ENCODE measurements at regions not wholly inside any gene's neighbourhood (a gene's known extent, or its start where the extent isn't known, plus 50 kb on each side); places are given as distances from the start of the nearest gene placed in this dataset.
A peak's percentile ranks its signal among the peaks of the same experiment; 100 is the strongest.

GRCh38 chr12:93127107-93127560 is 198.0 kb upstream of the EEA1 start:
- peak overlapping the region; percentile 29 for H3K27ac ChIP-seq
- DNase-seq (ENCODE audit: low read depth, low spot score), result no peak

- DNase-seq (ENCODE audit: low read depth, low spot score), result peak; percentile 61
- H3K27ac ChIP-seq, result peak overlapping the region; percentile 29
Measured at GRCh38 chr12:93127582-93128331, 198.7 kb upstream of the EEA1 start.

- DNase-seq (ENCODE audit: low read depth, low spot score), result no peak
- H3K27ac ChIP-seq, result peak overlapping the region; percentile 29
Measured at GRCh38 chr12:93128332-93128707, 199.2 kb upstream of the EEA1 start.

- no peak overlapping the region for H3K27ac ChIP-seq
- no peak for DNase-seq (ENCODE audit: low read depth, low spot score)
Measured at GRCh38 chr12:93130366-93131054, 201.4 kb upstream of the EEA1 start.

- H3K27ac ChIP-seq, result no peak overlapping the region
- no peak for DNase-seq (ENCODE audit: low read depth, low spot score)
Measured at GRCh38 chr12:93133361-93133760, 204.3 kb upstream of the EEA1 start.

- no peak overlapping the region for H3K27ac ChIP-seq
- DNase-seq (ENCODE audit: low read depth, low spot score), result no peak
Measured at GRCh38 chr12:93134175-93134890, 205.2 kb upstream of the EEA1 start.

GRCh38 chr12:93134893-93135285 is 205.8 kb upstream of the EEA1 start:
- no peak for DNase-seq (ENCODE audit: low read depth, low spot score)
- H3K27ac ChIP-seq, result peak overlapping the region; percentile 44

GRCh38 chr12:93135286-93136239 is 206.5 kb upstream of the EEA1 start:
- peak overlapping the region; percentile 44 for H3K27ac ChIP-seq
- no peak for DNase-seq (ENCODE audit: low read depth, low spot score)

- no peak for DNase-seq (ENCODE audit: low read depth, low spot score)
- no peak overlapping the region for H3K27ac ChIP-seq
Measured at GRCh38 chr12:93136253-93137055, 207.4 kb upstream of the EEA1 start.

GRCh38 chr12:93137656-93138612 is 208.8 kb upstream of the EEA1 start:
- peak; percentile 94 for DNase-seq (ENCODE audit: low read depth, low spot score)
- peak overlapping the region; percentile 68 for H3K27ac ChIP-seq

GRCh38 chr12:93139028-93139665 is 210.1 kb upstream of the EEA1 start:
- no peak for DNase-seq (ENCODE audit: low read depth, low spot score)
- no peak overlapping the region for H3K27ac ChIP-seq

GRCh38 chr12:93140325-93140724 is 211.2 kb upstream of the EEA1 start:
- no peak overlapping the region for H3K27ac ChIP-seq
- DNase-seq (ENCODE audit: low read depth, low spot score), result no peak

- no peak for DNase-seq (ENCODE audit: low read depth, low spot score)
- H3K27ac ChIP-seq, result no peak overlapping the region
Measured at GRCh38 chr12:93140801-93141200, 211.7 kb upstream of the EEA1 start.

GRCh38 chr12:93142881-93143280 is 213.8 kb upstream of the EEA1 start:
- DNase-seq (ENCODE audit: low read depth, low spot score), result no peak
- H3K27ac ChIP-seq, result no peak overlapping the region

- peak overlapping the region; percentile 32 for H3K27ac ChIP-seq
- DNase-seq (ENCODE audit: low read depth, low spot score), result no peak
Measured at GRCh38 chr12:93144109-93144508, 215.0 kb upstream of the EEA1 start.

- H3K27ac ChIP-seq, result peak overlapping the region; percentile 32
- no peak for DNase-seq (ENCODE audit: low read depth, low spot score)
Measured at GRCh38 chr12:93145086-93145485, 216.0 kb upstream of the EEA1 start.

GRCh38 chr12:93146263-93146939 is 217.3 kb upstream of the EEA1 start:
- no peak for DNase-seq (ENCODE audit: low read depth, low spot score)
- H3K27ac ChIP-seq, result no peak overlapping the region

All from epithelial cell of prostate (primary cell).